CD1c-positive myeloid dendritic cell (primary cell): ENCODE measurements at regions not wholly inside any gene's neighbourhood (a gene's known extent, or its start where the extent isn't known, plus 50 kb on each side); places are given as distances from the start of the nearest gene placed in this dataset.
"Not testable (repeated sequence)": the region's sequence is repeated elsewhere in the genome, so short reads cannot be mapped to it uniquely, and the experiment has no call there.

Experiments used
- DNase-seq: peaks from one replicate; pipeline ENCODE4 v3.0.0-alpha.2; 2016; ENCODE audit errors: extremely low spot score

DNA sequence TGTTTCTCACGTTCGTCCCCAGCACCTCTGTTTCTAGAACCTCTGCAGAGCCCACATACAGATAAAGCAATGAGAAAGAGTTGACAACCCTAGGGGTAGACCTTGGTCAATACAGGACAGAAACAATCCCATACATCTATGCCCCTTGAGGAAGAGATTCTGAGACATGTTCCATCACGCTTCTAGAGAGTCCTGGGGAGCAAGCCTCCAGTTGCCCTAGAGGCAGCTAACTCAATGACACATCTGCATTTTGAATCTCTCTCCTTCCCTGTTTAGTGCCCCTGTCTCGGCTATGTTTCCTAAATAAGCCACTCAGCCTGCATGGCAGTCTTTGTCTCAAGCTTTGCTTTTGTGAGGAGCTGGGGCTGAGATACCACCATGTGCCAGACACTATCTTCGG lies 435.3 kb downstream of the CD83 start:
- DNase-seq: no peak

DNA sequence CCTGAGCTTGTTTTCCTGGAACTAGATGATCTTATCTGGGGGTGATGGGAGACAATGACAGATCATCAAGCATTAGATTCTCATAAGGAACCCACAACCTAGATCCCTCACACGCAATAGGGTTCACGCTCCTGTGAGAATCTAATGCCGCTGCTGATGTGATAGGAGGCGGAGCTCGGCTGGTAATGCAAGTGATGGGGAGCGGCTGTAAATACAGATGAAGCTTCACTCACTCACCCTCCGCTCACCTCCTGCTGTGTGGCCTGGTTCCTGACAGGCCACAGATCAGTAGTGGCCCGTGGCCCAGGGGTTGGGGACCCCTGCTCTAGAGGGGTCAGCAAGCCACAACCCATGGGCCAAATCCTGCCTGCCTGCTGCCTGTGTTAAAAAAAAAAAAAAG lies 435.9 kb downstream of the CD83 start:
- DNase-seq: no peak

GRCh38 chr6:14555804-14556203 lies 438.2 kb downstream of the CD83 start:
- no peak for DNase-seq

GRCh38 chr6:14559746-14560536 lies 442.4 kb downstream of the CD83 start:
- DNase-seq: no peak

DNA sequence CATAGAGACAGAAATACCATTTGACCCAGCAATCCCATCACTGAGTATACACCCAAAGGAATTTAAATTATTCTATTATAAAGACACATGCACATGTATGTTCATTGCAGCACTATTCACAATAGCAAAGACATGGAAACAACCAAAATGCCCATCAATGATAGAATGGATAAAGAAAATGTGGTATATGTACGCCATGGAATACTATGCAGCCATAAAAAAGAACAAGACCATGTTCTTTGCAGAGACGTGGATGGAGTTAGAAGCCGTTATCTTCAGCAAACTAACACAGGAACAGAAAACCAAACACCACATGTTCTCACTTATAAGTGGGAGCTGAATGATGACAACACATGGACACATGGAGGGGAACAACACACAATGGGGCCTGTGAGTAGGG lies 444.0 kb downstream of the CD83 start:
- not testable (repeated sequence) for DNase-seq

- DNase-seq: no peak
Measured at GRCh38 chr6:14567842-14568241, 450.3 kb downstream of the CD83 start.

DNA sequence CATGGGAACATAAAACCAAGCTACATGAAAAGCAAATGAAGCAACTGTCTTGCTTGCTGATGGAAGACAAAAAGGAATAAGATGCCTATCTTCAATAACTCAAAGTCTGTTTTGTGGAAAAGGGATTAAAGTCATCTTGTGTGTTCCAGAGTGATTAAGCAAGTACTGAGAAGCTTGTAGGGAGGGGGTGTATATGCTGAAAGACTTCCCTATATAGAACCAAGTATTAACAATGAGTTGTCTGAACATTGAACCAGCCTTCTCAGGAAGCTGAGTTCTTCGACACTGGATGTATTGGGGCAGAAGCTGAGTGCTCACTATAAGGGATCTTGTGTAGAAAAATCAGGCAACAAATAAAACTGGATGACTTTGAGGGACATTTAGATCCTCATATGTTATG lies 451.8 kb downstream of the CD83 start:
- peak; percentile 24 for DNase-seq

DNA sequence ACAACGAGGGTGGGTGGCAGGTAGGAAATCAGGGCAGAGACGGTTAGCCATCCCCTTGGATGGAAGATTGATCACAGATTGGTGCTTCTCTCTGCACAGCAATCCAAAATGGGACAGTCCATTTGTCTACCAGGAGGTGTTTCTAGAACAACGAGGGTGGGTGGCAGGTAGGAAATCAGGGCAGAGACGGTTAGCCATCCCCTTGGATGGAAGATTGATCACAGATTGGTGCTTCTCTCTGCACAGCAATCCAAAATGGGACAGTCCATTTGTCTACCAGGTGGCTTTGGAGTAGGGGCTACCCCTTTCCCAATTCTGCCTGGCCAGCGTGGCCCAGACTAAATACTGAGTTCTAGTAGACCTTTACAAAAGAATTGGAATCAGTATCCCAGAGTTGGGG lies 452.3 kb downstream of the CD83 start:
- not testable (repeated sequence) for DNase-seq

DNA sequence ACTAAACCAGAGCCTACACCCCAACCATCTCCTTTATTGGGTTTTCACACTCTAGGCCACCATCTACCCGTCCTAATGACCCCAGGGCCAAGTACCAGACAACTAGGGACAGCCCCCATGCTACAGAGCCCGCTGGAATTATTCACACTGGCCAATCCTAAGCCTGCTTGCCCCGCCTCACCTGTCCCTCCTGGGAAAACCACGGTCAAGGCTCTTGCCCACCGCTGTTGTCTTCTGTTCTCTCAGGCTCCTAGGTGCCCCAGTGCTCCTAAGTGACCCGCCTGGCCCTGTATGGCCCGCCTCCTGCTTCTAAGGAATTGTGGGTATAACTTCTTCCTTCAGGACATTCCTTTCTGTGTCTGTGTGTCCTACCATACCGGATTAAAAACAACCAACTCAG lies 453.4 kb downstream of the CD83 start:
- no peak for DNase-seq

DNA sequence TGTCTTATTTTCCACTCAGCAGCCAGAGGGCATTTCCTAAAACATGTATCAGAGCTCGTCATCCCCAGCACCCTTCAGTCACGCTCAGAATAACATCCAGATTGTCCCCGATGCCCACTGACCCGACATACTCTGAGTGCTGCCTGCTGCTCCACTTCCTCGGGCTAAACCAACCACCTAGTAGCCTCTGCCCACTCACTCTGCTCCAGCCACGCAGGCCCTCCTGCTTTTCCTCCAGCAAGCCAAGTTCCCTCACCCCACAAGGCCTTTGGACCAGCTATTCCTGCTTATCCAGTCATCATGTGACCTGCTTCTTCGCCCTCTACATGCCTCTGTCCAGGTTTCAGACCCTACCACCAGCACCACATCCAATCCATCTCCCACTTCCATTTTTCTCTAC lies 454.2 kb downstream of the CD83 start:
- no peak for DNase-seq

- DNase-seq: no peak
Measured at GRCh38 chr6:14573267-14573666, 455.7 kb downstream of the CD83 start.

- DNase-seq: no peak
Measured at GRCh38 chr6:14573703-14574290, 456.2 kb downstream of the CD83 start.

- no peak for DNase-seq
Measured at GRCh38 chr6:14575961-14576360, 458.4 kb downstream of the CD83 start.

- DNase-seq: no peak
Measured at GRCh38 chr6:14578994-14579393, 461.4 kb downstream of the CD83 start.

GRCh38 chr6:14582749-14583148 lies 465.2 kb downstream of the CD83 start:
- no peak for DNase-seq

- no peak for DNase-seq
Measured at GRCh38 chr6:14583826-14584225, 466.3 kb downstream of the CD83 start.

GRCh38 chr6:14584450-14584849 lies 466.9 kb downstream of the CD83 start:
- no peak for DNase-seq

DNA sequence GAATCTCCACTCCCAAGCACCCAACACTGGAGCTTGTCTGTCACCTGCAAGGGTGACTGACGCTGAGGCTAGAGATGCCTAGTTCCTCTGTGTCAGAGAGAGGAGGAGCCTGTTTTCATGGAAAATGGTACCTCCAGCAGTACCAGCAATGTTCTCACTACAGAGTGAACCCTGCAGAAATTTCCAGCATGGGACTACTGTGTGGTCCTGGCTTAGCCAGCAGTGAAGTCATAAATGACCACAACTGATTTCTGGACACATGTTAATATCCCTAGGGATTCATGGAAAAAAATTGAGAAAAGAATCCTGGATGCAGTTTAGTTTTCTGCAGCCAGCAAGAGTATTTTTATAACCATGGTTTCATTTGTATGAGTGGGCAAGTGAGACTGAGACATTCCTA lies 468.1 kb downstream of the CD83 start:
- DNase-seq: no peak

DNA sequence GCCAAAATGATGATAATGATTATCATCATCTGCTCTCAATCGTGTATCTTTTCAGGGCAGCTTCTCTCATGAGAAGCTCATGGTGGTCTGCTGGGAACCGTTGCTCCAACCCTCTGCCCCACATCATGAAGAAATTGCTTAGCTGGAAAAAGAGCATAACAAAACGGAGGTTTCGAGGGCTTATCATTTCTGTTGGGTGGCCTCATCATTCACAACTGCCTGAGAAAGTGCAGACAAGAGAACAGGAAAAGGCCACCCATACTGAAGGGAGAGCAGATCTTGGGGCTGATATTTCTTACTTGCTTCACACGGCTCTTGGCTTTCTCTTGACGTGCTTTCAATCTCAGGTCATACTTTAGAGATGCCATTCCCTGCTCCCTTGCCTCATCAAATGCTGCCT lies 471.6 kb downstream of the CD83 start:
- no peak for DNase-seq

- no peak for DNase-seq
Measured at GRCh38 chr6:14590586-14590985, 473.0 kb downstream of the CD83 start.

DNA sequence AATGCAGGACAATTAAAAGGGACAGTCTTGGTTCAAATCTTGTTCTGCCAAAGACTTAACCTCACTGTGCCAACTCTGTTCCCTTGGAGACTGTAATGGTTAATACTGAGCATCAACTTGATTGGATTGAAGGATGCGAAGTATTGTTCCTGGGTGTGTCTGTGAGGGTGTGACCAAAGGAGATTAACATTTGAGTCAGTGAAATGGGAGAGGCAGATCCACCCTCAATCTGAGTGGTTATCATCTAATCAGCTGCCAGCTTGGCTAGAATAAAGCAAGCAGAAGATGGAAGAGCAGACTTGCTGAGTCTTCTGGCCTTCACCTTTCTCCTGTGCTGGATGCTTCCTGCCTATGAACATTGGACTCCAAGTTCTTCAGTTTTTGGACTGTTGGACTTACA lies 474.4 kb downstream of the CD83 start:
- no peak for DNase-seq

- DNase-seq: no peak
Measured at GRCh38 chr6:14593286-14593685, 475.7 kb downstream of the CD83 start.

DNA sequence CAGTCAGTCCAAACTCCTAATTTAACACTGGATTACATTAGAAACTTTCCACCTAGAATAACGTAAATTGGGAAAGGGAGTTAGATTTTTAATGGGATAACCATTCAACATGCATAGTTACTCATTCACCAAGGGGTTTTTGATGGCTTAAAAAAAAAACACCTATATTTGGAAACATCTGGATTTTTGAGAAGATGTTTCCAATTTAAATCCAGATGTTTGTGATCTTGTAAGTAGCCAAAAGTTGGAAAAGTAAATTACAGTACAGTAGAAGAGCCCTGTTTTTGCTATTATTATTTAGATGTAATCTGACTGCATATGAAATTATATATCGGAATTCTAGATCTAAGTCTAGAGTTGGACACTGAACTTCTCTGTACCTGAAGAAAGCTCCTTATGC lies 478.2 kb downstream of the CD83 start:
- DNase-seq: no peak

DNA sequence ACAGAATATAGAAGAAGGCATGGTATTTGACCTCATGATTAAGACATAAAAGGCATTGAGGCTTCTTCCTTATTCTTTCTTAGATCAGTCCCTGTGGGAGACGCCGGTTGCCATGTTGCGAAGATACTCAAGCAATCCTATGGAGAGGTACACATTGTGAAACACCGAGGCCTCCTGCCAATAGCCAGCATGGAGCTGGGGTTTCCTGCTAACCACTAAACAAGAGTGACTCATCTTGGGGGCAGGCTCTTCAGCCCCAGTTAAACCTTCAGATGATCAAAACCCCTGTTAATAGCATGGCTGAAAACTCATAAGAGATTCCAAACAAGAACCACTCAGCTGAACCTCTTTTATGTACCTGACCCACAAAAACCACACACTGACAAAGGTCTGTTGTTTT lies 478.8 kb downstream of the CD83 start:
- peak; percentile 71 for DNase-seq
